ENCODE measurements at regions not wholly inside any gene's neighbourhood (a gene's known extent, or its start where the extent isn't known, plus 50 kb on each side); places are given as distances from the start of the nearest gene placed in this dataset.
A peak's percentile ranks its signal among the peaks of the same experiment; 100 is the strongest.

DNA sequence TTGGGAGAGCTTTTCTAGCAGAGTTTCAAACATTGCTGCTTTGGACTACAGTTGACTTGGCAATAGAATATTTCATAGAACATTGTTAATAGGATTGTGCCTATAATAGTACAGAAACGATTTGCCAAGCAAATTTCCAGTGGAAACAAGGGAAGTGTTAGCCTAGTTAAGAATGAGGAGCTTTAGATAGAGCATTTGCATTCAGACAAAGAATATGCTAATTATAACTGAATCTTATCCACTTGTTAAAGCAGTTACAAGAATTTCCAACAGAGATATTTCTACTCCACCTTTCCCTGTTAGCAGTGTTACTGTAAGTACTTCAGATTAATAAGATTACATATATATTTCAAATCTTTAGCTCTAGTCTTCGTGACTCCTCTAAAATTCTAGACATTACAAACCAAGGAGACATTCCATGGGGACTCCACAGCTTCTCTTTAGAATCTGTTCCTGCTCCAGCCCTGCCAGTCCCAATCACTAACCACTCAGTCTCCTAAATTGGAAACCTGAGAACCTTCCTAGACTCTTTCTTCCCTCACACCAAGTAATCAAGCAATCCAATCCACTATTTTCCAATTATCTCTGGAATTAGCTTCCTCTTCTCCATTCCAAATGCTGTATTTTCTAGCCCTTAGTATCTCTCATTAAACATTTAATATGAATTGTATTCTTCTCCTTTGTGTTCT, 141.8 kb upstream of the PBX1 start:
- TF ChIP-seq EP300 (IDR thresholded peaks at IDR 0.05; ENCODE audit: borderline replicate concordance) (no peak), TAF1 (IDR thresholded peaks at IDR 0.05; ENCODE audit: low read depth) (no peak), EGR1 (IDR thresholded peaks at IDR 0.05) (no peak), RAD21 (IDR thresholded peaks at IDR 0.05; ENCODE audit: low read depth) (no peak), FOXM1 (IDR thresholded peaks at IDR 0.05; ENCODE audit: borderline replicate concordance, low read depth) (no peak), MAX (IDR thresholded peaks at IDR 0.05) (no peak), TCF12 (IDR thresholded peaks at IDR 0.05; ENCODE audit: low read depth) (no peak), USF1 (IDR thresholded peaks at IDR 0.05) (no peak), CEBPB (IDR thresholded peaks at IDR 0.05) (no peak), YY1 (IDR thresholded peaks at IDR 0.05; ENCODE audit: low read depth) (no peak)
- TF ChIP-seq, protein P1, sequence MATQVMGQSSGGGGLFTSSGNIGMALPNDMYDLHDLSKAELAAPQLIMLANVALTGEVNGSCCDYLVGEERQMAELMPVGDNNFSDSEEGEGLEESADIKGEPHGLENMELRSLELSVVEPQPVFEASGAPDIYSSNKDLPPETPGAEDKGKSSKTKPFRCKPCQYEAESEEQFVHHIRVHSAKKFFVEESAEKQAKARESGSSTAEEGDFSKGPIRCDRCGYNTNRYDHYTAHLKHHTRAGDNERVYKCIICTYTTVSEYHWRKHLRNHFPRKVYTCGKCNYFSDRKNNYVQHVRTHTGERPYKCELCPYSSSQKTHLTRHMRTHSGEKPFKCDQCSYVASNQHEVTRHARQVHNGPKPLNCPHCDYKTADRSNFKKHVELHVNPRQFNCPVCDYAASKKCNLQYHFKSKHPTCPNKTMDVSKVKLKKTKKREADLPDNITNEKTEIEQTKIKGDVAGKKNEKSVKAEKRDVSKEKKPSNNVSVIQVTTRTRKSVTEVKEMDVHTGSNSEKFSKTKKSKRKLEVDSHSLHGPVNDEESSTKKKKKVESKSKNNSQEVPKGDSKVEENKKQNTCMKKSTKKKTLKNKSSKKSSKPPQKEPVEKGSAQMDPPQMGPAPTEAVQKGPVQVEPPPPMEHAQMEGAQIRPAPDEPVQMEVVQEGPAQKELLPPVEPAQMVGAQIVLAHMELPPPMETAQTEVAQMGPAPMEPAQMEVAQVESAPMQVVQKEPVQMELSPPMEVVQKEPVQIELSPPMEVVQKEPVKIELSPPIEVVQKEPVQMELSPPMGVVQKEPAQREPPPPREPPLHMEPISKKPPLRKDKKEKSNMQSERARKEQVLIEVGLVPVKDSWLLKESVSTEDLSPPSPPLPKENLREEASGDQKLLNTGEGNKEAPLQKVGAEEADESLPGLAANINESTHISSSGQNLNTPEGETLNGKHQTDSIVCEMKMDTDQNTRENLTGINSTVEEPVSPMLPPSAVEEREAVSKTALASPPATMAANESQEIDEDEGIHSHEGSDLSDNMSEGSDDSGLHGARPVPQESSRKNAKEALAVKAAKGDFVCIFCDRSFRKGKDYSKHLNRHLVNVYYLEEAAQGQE (IDR thresholded peaks at IDR 0.05; ENCODE audit: low read depth) = no peak

- TF ChIP-seq YY1 (IDR thresholded peaks at IDR 0.05; ENCODE audit: low read depth) = no peak
- TF ChIP-seq TAF1 (IDR thresholded peaks at IDR 0.05; ENCODE audit: low read depth) = no peak
- no peak for TF ChIP-seq TEAD4 (IDR thresholded peaks at IDR 0.05)
- no peak for TF ChIP-seq NFIC (IDR thresholded peaks at IDR 0.05)
- TF ChIP-seq CEBPB (IDR thresholded peaks at IDR 0.05) = no peak
- no peak for TF ChIP-seq CREB1 (IDR thresholded peaks at IDR 0.05; ENCODE audit: low read depth)
- no peak for TF ChIP-seq USF1 (IDR thresholded peaks at IDR 0.05)
- no peak for TF ChIP-seq MAX (IDR thresholded peaks at IDR 0.05)
- TF ChIP-seq ZBTB7A (IDR thresholded peaks at IDR 0.05; ENCODE audit: low read depth) = no peak
- TF ChIP-seq EGR1 (IDR thresholded peaks at IDR 0.05) = no peak
- no peak for TF ChIP-seq FOXM1 (IDR thresholded peaks at IDR 0.05; ENCODE audit: borderline replicate concordance, low read depth)
- TF ChIP-seq, protein P1 (IDR thresholded peaks at IDR 0.05; ENCODE audit: low read depth) = no peak
- no peak for TF ChIP-seq EP300 (IDR thresholded peaks at IDR 0.05; ENCODE audit: borderline replicate concordance)
- TF ChIP-seq TCF12 (IDR thresholded peaks at IDR 0.05; ENCODE audit: low read depth) = no peak
- no peak for TF ChIP-seq RAD21 (IDR thresholded peaks at IDR 0.05; ENCODE audit: low read depth)
Observed at GRCh38 chr1:164423136-164423535, 135.8 kb upstream of the PBX1 start.

GRCh38 chr1:164433141-164433817, 125.7 kb upstream of the PBX1 start:
- no peak for TF ChIP-seq TAF1 (IDR thresholded peaks at IDR 0.05; ENCODE audit: low read depth)
- no peak for TF ChIP-seq EGR1 (IDR thresholded peaks at IDR 0.05)
- no peak for TF ChIP-seq MAX (IDR thresholded peaks at IDR 0.05)
- TF ChIP-seq TCF12 (IDR thresholded peaks at IDR 0.05; ENCODE audit: low read depth) = no peak
- TF ChIP-seq CREB1 (IDR thresholded peaks at IDR 0.05; ENCODE audit: low read depth) = no peak
- no peak for TF ChIP-seq USF1 (IDR thresholded peaks at IDR 0.05)
- TF ChIP-seq ZBTB7A (IDR thresholded peaks at IDR 0.05; ENCODE audit: low read depth) = no peak

GRCh38 chr1:164433818-164434170, 125.2 kb upstream of the PBX1 start:
- TF ChIP-seq EGR1 (IDR thresholded peaks at IDR 0.05) (no peak), TAF1 (IDR thresholded peaks at IDR 0.05; ENCODE audit: low read depth) (no peak)

DNA sequence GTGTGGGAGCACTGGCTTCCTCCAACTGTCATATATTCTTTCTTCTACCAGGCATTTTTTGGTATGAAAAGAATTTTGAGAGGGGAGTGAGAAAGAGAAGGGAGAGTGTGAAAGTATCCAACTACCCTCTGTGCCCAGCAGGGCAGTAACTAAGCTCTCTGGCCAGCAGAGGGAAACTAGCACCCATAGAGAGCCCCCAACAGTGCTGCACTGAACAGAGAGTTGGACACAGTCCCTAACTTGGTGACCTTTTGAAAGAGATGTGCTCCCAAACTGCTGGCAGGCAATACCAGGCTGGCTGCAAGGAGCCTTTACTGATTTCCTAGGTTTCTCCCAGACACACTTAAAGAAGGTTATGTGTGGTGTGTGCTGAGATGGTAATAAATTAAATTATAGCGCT, 118.8 kb upstream of the PBX1 start:
- TF ChIP-seq TCF12 (IDR thresholded peaks at IDR 0.05; ENCODE audit: low read depth) (no peak), TAF1 (IDR thresholded peaks at IDR 0.05; ENCODE audit: low read depth) (no peak), CREB1 (IDR thresholded peaks at IDR 0.05; ENCODE audit: low read depth) (no peak), TEAD4 (IDR thresholded peaks at IDR 0.05) (0 out of 2 replicates have a peak, but pooled peaks have one; percentile 13), RAD21 (IDR thresholded peaks at IDR 0.05; ENCODE audit: low read depth) (peak; percentile 58), CEBPB (IDR thresholded peaks at IDR 0.05) (no peak), USF1 (IDR thresholded peaks at IDR 0.05) (no peak), FOXM1 (IDR thresholded peaks at IDR 0.05; ENCODE audit: borderline replicate concordance, low read depth) (no peak), MAX (IDR thresholded peaks at IDR 0.05) (no peak), EP300 (IDR thresholded peaks at IDR 0.05; ENCODE audit: borderline replicate concordance) (no peak), EGR1 (IDR thresholded peaks at IDR 0.05) (no peak), ZBTB7A (IDR thresholded peaks at IDR 0.05; ENCODE audit: low read depth) (no peak), YY1 (IDR thresholded peaks at IDR 0.05; ENCODE audit: low read depth) (no peak), NFIC (IDR thresholded peaks at IDR 0.05) (no peak)
- TF ChIP-seq, protein P1 (IDR thresholded peaks at IDR 0.05; ENCODE audit: low read depth) = no peak
